GDM1 (cell line): ENCODE measurements at regions not wholly inside any gene's neighbourhood (a gene's known extent, or its start where the extent isn't known, plus 50 kb on each side); places are given as distances from the start of the nearest gene placed in this dataset.
A peak's percentile ranks its signal among the peaks of the same experiment; 100 is the strongest.
"Not testable (repeated sequence)": the region's sequence is repeated elsewhere in the genome, so short reads cannot be mapped to it uniquely, and the experiment has no call there.

Experiments
- DNase-seq: peaks from one replicate; lab custom pipeline; 2025; lab: John Stamatoyannopoulos, UW

GRCh38 chr3:171981271-171981605 is 58.1 kb upstream of the FNDC3B start:
- DNase-seq, result no peak

- DNase-seq, result no peak
Measured at GRCh38 chr3:171982828-171983227, 56.5 kb upstream of the FNDC3B start.

DNA sequence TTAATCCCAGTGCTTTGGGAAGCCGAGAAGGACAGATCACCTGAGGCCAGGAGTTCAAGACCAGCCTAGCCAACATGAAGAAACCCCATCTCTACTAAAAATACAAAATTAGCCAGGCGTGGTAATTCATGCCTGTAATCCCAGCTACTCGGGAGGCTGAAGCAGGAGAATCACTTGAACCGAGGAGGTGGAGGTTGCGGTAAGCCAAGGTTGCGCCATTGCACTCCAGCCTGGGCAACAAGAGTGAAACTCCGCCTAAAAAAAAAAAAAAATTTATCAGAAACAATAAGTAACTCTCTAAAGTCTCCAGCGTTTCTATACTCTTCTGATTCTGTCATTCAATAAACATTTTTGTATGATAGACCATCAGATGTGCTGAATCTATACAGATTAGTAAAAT is 55.7 kb upstream of the FNDC3B start:
- not testable (repeated sequence) for DNase-seq

DNA sequence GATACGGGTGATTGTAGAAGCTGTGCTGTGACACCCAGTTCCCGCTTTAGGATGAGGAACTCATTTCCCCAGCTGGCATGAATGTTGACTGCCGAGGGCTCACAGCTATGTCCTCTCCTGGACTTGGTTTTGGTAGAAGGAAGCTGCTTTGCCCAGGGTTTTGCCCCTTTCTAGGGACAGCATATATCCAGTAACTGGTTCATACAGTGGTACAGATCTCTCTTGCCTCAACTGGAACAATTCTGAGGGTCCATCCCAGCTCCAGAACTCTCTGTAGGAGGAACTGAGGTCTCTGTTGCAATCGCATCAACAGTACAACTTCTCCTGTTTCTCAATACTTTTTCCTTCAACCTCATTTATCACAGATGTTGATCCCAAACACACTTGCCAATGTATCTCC is 54.5 kb upstream of the FNDC3B start:
- DNase-seq, result peak; percentile 27

DNA sequence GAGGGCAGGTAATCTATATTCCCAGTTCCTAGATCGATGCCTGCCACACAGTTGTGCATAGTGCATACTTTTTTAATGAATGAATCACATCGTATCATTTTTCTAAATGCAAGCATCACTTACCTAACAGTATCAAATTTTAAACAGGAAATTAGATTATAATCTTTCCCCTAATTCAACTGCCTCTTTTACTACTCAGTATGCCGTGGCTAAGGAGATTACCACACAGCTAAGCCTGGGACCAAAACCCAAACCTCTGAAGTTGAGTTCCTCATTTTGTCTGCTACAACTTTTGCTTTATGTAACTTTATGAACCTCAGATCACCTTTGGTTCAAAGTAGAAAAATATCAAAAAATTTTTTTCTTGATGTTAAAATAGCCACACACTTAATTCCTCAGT is 53.2 kb upstream of the FNDC3B start:
- DNase-seq, result peak; percentile 46

- no peak for DNase-seq
Measured at GRCh38 chr3:171986757-171987518, 52.4 kb upstream of the FNDC3B start.
